Neural cell (in vitro differentiated cells): ENCODE measurements at regions not wholly inside any gene's neighbourhood (a gene's known extent, or its start where the extent isn't known, plus 50 kb on each side); places are given as distances from the start of the nearest gene placed in this dataset.

Experiments used
- H2AFZ ChIP-seq: fragments of 200-600, 300-800 bp; sonication (generic), shearing (Covaris generic); 2 replicates; pipeline ENCODE4 v1.6.0; 2014; ENCODE audit warnings: low read depth, mild to moderate bottlenecking, antibody characterized with exemption, low read length, moderate library complexity
- H3F3A ChIP-seq: fragments of 200-600 bp; shearing (Covaris generic); 2 replicates; pipeline ENCODE4 v1.6.1; 2016; ENCODE audit warnings: mild to moderate bottlenecking, moderate library complexity, mixed read lengths, antibody characterized with exemption, low read length; ENCODE audit not compliant: insufficient read depth, poor library complexity, severe bottlenecking
- H3K27ac ChIP-seq: fragments of 200-600, 300-800 bp; sonication (generic), shearing (Covaris generic); 2 replicates; pipeline ENCODE4 v1.5.1; 2014; ENCODE audit warnings: mild to moderate bottlenecking, low read length, moderate library complexity
- H3K27me3 ChIP-seq: fragments of 300-800, 200-600 bp; sonication (generic), shearing (Covaris generic); 2 replicates; pipeline ENCODE4 v1.6.0; 2014; ENCODE audit warnings: mild to moderate bottlenecking, low read depth, low read length, moderate library complexity; ENCODE audit not compliant: insufficient read depth
- H3K36me3 ChIP-seq: fragments of 300-800, 200-600 bp; sonication (generic), shearing (Covaris generic); 2 replicates; pipeline ENCODE4 v1.5.1; 2014; ENCODE audit warnings: mild to moderate bottlenecking, antibody characterized with exemption, low read length, moderate library complexity; ENCODE audit not compliant: insufficient read depth
- H3K4me2 ChIP-seq: fragments of 300-800, 200-600 bp; sonication (generic), shearing (Covaris generic); 2 replicates; pipeline ENCODE4 v1.6.0; 2014; ENCODE audit warnings: mild to moderate bottlenecking, low read length
- H3K4me3 ChIP-seq: fragments of 300-800, 200-600 bp; sonication (generic), shearing (Covaris generic); 2 replicates; pipeline ENCODE4 v1.5.1; 2014; ENCODE audit warnings: mild to moderate bottlenecking, low read length, moderate library complexity
- H3K79me2 ChIP-seq: fragments of 200-600 bp; shearing (Covaris generic); replicated peaks from 2 replicates; pipeline ENCODE4 v1.6.0; 2014; ENCODE audit warnings: mild to moderate bottlenecking, low read length, moderate library complexity; ENCODE audit not compliant: insufficient read depth
- H3K9ac ChIP-seq: fragments of 300-800, 200-600 bp; sonication (generic), shearing (Covaris generic); 2 replicates; pipeline ENCODE4 v1.6.1; 2016; ENCODE audit warnings: mild to moderate bottlenecking, low read length, mixed read lengths
- H3K9me2 ChIP-seq: fragments of 200-600 bp; shearing (Covaris generic); 2 replicates; pipeline ENCODE4 v1.6.1; 2016; ENCODE audit warnings: mild to moderate bottlenecking, low read length, mixed read lengths; ENCODE audit not compliant: insufficient read depth
- H3K9me3 ChIP-seq: fragments of 200-600, 300-800 bp; sonication (generic), shearing (Covaris generic); 2 replicates; pipeline ENCODE4 v1.6.1; 2016; ENCODE audit warnings: mild to moderate bottlenecking, mixed run types, low read length, moderate library complexity, mixed read lengths
- H4K20me1 ChIP-seq: fragments of 200-600 bp; shearing (Covaris generic); 2 replicates; pipeline ENCODE4 v1.6.1; 2016; ENCODE audit warnings: mild to moderate bottlenecking, mixed run types; ENCODE audit not compliant: insufficient read depth
- EP300 ChIP-seq: fragments of 450-650 bp; conservative IDR thresholded peaks from 2 replicates; pipeline ENCODE4 v1.6.1; 2014; ENCODE audit warnings: antibody characterized with exemption, mild to moderate bottlenecking, moderate library complexity; ENCODE audit not compliant: poor library complexity, severe bottlenecking
- EZH2 ChIP-seq: fragments of 200-600, 300-800 bp; shearing (Covaris generic), sonication (generic); IDR thresholded peaks from 2 replicates; pipeline ENCODE4 v1.6.1; 2014; ENCODE audit warnings: antibody characterized with exemption, low read length, borderline replicate concordance, mild to moderate bottlenecking; ENCODE audit not compliant: insufficient read depth, poor library complexity, severe bottlenecking
- MXI1 ChIP-seq: fragments of 450-650 bp; conservative IDR thresholded peaks from 2 replicates; pipeline ENCODE4 v1.6.1; 2014; ENCODE audit warnings: antibody characterized with exemption, mild to moderate bottlenecking; ENCODE audit not compliant: poor library complexity, severe bottlenecking
- POLR2AphosphoS5 ChIP-seq: IDR thresholded peaks from 2 replicates; pipeline ENCODE4 v1.6.1; 2012
- RAD21 ChIP-seq: fragments of 450-650 bp; conservative IDR thresholded peaks from 2 replicates; pipeline ENCODE4 v1.6.1; 2014; ENCODE audit warnings: antibody characterized with exemption, mild to moderate bottlenecking, moderate library complexity
- SMC3 ChIP-seq: fragments of 450-650 bp; conservative IDR thresholded peaks from 2 replicates; pipeline ENCODE4 v1.6.1; 2014; ENCODE audit warnings: antibody characterized with exemption, mild to moderate bottlenecking, moderate library complexity; ENCODE audit not compliant: poor library complexity
- TAF1 ChIP-seq: IDR thresholded peaks from 2 replicates; pipeline ENCODE4 v1.6.1; 2012; ENCODE audit warnings: low read depth
- TF ChIP-seq, protein P1 (sequence below): fragments of 450-650 bp; IDR thresholded peaks from 2 replicates; pipeline ENCODE4 v1.5.1; 2014; ENCODE audit warnings: antibody characterized with exemption, mild to moderate bottlenecking, moderate library complexity; ENCODE audit not compliant: poor library complexity, severe bottlenecking
- TF ChIP-seq, protein P2 (sequence below): IDR thresholded peaks from 2 replicates; pipeline ENCODE4 v1.6.1; 2012; ENCODE audit warnings: borderline replicate concordance

DNA sequence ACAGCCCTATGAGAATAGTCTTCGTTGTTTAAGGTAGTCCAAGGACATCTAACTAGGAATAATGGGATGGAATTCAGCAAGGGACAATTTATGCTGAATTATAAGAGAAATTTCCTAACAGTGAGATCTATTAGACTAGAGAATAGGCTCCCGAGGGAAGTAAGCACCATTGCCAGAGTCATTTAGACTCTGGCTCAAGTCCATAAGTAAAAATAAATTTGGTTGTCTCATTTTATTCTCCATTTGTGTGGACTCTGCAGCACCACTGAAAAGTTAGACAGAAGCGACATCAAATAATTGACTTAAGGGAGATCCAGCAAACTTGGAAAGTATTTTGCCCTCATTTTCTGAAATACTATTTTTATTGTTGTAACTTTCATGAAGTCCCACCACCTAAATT, 129.3 kb upstream of the SMIM21 start:
- H4K20me1 ChIP-seq: no peaks in the 10 kb centered on the region
- TF ChIP-seq TAF1: no peak
- TF ChIP-seq, protein P1, sequence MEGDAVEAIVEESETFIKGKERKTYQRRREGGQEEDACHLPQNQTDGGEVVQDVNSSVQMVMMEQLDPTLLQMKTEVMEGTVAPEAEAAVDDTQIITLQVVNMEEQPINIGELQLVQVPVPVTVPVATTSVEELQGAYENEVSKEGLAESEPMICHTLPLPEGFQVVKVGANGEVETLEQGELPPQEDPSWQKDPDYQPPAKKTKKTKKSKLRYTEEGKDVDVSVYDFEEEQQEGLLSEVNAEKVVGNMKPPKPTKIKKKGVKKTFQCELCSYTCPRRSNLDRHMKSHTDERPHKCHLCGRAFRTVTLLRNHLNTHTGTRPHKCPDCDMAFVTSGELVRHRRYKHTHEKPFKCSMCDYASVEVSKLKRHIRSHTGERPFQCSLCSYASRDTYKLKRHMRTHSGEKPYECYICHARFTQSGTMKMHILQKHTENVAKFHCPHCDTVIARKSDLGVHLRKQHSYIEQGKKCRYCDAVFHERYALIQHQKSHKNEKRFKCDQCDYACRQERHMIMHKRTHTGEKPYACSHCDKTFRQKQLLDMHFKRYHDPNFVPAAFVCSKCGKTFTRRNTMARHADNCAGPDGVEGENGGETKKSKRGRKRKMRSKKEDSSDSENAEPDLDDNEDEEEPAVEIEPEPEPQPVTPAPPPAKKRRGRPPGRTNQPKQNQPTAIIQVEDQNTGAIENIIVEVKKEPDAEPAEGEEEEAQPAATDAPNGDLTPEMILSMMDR: no peak
- TF ChIP-seq POLR2AphosphoS5: no peak
- TF ChIP-seq MXI1: no peak
- TF ChIP-seq EP300: no peak
- TF ChIP-seq EZH2: no peak
- TF ChIP-seq, protein P2, sequence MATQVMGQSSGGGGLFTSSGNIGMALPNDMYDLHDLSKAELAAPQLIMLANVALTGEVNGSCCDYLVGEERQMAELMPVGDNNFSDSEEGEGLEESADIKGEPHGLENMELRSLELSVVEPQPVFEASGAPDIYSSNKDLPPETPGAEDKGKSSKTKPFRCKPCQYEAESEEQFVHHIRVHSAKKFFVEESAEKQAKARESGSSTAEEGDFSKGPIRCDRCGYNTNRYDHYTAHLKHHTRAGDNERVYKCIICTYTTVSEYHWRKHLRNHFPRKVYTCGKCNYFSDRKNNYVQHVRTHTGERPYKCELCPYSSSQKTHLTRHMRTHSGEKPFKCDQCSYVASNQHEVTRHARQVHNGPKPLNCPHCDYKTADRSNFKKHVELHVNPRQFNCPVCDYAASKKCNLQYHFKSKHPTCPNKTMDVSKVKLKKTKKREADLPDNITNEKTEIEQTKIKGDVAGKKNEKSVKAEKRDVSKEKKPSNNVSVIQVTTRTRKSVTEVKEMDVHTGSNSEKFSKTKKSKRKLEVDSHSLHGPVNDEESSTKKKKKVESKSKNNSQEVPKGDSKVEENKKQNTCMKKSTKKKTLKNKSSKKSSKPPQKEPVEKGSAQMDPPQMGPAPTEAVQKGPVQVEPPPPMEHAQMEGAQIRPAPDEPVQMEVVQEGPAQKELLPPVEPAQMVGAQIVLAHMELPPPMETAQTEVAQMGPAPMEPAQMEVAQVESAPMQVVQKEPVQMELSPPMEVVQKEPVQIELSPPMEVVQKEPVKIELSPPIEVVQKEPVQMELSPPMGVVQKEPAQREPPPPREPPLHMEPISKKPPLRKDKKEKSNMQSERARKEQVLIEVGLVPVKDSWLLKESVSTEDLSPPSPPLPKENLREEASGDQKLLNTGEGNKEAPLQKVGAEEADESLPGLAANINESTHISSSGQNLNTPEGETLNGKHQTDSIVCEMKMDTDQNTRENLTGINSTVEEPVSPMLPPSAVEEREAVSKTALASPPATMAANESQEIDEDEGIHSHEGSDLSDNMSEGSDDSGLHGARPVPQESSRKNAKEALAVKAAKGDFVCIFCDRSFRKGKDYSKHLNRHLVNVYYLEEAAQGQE: no peak
- no peak for TF ChIP-seq SMC3
- TF ChIP-seq RAD21: no peak
- no peak overlapping the region for H2AFZ ChIP-seq
- H3K9me2 ChIP-seq: no peaks in the 10 kb centered on the region
- H3F3A ChIP-seq: no peaks in the 10 kb centered on the region
- no peak overlapping the region for H3K4me3 ChIP-seq
- no peaks in the 10 kb centered on the region for H3K9me3 ChIP-seq
- H3K79me2 ChIP-seq: no peaks in the 10 kb centered on the region
- H3K9ac ChIP-seq: no peak overlapping the region
- no peak overlapping the region for H3K4me2 ChIP-seq
- no peaks in the 10 kb centered on the region for H3K27me3 ChIP-seq
- no peak overlapping the region for H3K27ac ChIP-seq
- no peaks in the 10 kb centered on the region for H3K36me3 ChIP-seq

GRCh38 chr18:75554644-75555185, 127.2 kb upstream of the SMIM21 start:
- H3K27ac ChIP-seq: no peak overlapping the region
- H4K20me1 ChIP-seq: no peaks in the 10 kb centered on the region
- H3K9me2 ChIP-seq: no peaks in the 10 kb centered on the region
- no peak overlapping the region for H3K4me2 ChIP-seq
- H3K4me3 ChIP-seq: no peak overlapping the region
- H3K9ac ChIP-seq: no peak overlapping the region
- H2AFZ ChIP-seq: no peak overlapping the region
- no peaks in the 10 kb centered on the region for H3F3A ChIP-seq
- no peaks in the 10 kb centered on the region for H3K27me3 ChIP-seq
- no peaks in the 10 kb centered on the region for H3K36me3 ChIP-seq
- H3K9me3 ChIP-seq: no peaks in the 10 kb centered on the region
- TF ChIP-seq SMC3 (no peak), TAF1 (no peak), EP300 (no peak), RAD21 (no peak), EZH2 (no peak), POLR2AphosphoS5 (no peak), MXI1 (no peak)
- TF ChIP-seq, protein P1: no peak
- TF ChIP-seq, protein P2: no peak
- no peaks in the 10 kb centered on the region for H3K79me2 ChIP-seq
